ENCODE measurements at regions not wholly inside any gene's neighbourhood (a gene's known extent, or its start where the extent isn't known, plus 50 kb on each side); places are given as distances from the start of the nearest gene placed in this dataset.
"Not testable (repeated sequence)": the region's sequence is repeated elsewhere in the genome, so short reads cannot be mapped to it uniquely, and the experiment has no call there.

DNA sequence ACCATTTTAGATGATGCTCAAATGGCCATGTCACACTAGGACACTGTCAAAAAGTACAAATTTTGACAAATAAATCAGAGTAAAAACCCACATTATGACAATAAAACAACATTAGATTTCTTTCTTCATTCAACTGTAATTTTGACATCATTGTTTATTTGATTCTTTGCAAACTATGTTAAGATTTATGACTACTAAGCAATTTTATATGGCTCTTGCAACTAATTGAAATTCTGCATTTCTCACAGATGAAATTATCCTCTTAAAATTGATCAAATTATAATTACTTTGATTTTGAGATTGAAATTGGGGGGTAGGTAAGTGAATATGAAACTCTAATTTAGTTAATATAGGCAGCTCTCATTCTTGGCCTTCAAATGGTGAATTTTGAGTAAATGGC, 59.8 kb downstream of the ATOH1 start:
- in situ Hi-C loops (cut with HindIII; ENCODE audit: low pct_unique_long_range_greater_than_20kb, low sequenced_read_pairs) = no loop called here

DNA sequence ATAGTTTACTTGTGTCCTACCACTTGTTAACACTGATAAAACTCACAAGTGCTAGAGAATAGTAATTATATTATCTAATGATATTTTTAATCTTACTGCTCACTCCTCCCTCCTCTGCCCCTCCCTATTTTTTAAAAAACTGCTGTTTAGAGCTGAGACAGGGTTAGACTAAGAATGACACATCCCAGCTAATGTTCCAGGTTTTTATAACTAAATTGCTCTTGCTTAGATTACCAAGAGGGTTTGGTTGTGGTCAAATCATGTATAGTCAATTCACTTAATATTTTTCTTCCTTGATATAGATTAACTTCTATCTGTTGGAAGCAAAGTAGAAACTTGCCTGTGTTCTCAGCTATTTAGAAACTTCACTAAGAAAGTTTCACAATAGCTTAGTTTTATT, 60.2 kb downstream of the ATOH1 start:
- DNase-seq (ENCODE audit: low read depth) = no peak
- in situ Hi-C loops (cut with HindIII; ENCODE audit: low pct_unique_long_range_greater_than_20kb, low sequenced_read_pairs) = no loop called here

More for the DNA sequence above, 59.8 kb downstream of the ATOH1 start:
- no peak for DNase-seq (ENCODE audit: low read depth)

DNA sequence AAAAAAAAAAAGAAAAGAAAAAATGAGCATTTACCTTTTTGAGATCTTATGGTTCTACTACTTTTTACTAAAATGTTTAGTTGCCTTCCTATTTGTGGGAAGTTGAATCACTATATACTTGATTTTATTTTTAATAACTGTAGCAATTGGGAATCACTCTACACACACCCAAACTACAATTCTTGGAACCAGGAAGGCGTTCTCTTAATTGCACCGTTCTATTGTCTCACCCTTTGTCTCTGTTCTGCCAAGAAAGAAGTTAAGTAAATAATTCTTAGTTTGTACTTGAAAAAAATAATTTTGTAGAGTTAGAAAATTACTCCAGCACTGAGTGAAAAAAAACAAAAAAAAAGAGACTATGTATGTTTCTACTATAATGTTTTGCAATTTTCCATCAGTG, 62.7 kb downstream of the ATOH1 start:
- in situ Hi-C loops (cut with HindIII; ENCODE audit: low pct_unique_long_range_greater_than_20kb, low sequenced_read_pairs) = no loop called here
- no peak for DNase-seq (ENCODE audit: low read depth)

DNA sequence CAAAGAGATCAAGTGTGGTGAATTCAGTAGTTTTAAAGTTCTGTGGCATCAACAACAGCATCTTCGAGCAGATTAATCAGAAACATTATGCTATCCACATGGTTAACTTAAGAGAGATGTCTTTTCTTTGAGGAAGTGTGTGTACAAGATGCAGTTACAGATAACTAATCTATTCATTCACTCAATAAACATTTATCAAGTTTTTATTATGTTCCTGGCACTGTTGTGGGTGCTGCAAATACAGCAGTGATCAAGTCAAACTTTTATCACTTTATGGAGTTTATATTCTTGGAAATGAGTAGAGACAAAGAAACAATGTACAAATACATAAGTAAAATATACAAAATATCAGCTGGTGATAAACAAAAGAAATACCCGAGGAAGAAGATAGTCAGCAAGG, 66.4 kb downstream of the ATOH1 start:
- DNase-seq (ENCODE audit: low read depth) = no peak
- in situ Hi-C loops (cut with HindIII; ENCODE audit: low pct_unique_long_range_greater_than_20kb, low sequenced_read_pairs) = no loop called here

DNA sequence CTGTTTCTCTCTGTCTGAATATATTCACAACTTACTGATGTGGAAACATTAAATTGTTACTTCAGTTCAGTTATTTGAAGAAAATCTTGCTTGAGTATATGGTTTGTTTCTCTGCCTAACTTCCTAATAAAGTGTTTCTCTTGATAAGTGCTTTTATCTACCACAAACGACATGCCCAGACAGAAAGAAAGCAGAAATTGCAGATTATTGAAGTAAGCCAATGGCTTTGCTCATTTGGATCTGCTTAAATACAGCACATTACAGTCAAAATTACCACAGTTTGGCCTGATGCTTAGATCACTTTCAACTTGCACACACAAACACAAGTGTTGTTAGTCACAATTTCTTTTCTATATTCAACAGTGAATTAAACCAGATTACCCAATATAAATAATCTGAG, 68.0 kb downstream of the ATOH1 start:
- in situ Hi-C loops (cut with HindIII; ENCODE audit: low pct_unique_long_range_greater_than_20kb, low sequenced_read_pairs) = no loop called here
- no peak for DNase-seq (ENCODE audit: low read depth)

DNA sequence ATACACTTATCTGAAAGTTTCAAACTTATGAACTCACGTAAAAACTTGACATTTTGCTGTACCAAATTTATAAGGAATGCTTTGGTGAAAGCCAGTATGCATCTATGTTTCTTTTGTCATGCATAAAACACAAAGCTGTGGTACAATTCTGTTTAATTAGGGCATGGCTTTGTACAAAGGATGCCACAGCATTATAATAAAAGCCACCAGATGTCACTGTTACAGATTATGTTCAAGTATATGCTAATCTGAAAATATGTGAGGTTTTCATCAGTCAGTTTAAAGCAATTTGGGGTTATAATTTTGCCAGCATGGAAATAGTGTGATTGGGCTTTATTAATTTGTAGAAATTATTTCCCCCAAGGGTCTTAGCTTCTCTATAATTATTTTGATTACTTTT, 69.0 kb downstream of the ATOH1 start:
- DNase-seq (ENCODE audit: low read depth) = no peak
- in situ Hi-C loops (cut with HindIII; ENCODE audit: low pct_unique_long_range_greater_than_20kb, low sequenced_read_pairs) = no loop called here

DNA sequence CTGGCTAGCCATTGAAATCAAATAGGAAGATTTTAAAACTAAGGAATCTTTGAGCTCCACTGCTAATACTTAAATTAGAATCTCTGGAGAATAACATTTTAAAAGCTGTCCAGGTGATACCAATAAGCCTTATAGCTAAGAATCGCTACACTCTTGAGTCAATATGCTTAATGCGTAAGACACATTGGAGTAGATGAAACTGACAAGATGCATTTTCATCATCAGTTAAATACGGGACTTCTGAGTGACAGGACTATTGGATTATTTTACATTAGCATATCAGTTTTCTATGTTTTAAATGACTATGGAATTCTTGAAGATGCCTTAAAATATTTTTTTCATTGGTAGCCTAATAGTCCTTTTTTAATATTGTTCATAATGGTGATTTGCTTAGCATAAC, 80.2 kb downstream of the ATOH1 start:
- in situ Hi-C loops (cut with HindIII; ENCODE audit: low pct_unique_long_range_greater_than_20kb, low sequenced_read_pairs) = no loop called here
- no peak for DNase-seq (ENCODE audit: low read depth)

DNA sequence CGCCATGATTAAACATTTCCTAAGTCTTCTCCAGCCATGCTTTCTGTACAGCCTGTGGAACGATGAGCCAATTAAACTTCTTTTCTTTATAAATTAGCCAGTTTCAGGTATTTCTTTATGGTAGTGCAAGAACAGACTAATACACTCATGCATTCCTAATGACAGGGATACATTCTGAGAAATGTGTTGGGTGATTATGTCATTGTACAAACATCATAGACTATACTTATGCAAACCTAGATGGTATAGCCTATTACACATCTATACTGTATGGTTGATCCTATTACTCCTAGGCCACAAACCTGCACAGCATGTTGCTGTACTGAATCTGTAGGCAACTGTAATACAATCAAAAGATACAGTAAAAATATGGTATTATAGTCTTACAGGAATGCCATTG, 83.1 kb downstream of the ATOH1 start:
- in situ Hi-C loops (cut with HindIII; ENCODE audit: low pct_unique_long_range_greater_than_20kb, low sequenced_read_pairs) = no loop called here
- no peak for DNase-seq (ENCODE audit: low read depth)

DNA sequence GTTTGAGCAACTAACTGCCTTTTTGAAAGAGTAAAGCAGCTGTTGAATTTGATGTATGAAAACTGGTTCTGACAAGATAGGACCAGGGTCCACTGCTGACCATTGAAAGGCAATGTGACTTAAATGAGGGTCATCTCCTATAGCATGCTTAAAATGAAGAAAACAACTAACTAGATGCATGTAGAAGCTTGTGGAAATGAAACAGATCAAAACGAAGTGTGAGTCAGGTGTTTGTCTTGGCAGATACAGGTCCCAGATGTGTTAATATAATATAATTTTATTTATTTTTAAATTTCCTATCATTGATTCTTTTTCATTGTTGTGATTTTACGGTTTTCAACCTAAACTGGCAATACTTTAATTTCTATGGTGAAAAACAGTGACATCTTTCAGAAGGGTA, 83.6 kb downstream of the ATOH1 start:
- DNase-seq (ENCODE audit: low read depth) = no peak
- in situ Hi-C loops (cut with HindIII; ENCODE audit: low pct_unique_long_range_greater_than_20kb, low sequenced_read_pairs) = no loop called here

DNA sequence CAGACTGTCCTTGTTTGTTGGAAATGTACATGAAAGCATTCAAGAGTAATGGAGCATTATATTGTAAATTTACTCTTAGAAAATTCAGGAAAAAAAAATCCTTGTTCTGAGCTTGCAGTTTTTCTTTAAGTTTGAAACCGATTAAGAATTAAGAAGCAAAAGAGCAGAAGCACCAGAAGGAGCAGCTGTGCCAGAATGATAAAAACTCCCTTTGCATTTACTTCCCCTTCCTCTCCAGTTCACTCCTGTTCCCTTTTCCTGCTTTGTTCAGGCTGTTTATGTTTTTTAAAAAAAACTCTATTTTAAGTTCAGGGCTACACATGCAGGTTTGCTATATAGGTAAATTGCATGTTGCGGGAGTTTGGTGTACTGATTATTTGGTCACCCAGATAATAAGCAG, 90.3 kb downstream of the ATOH1 start:
- no peak for DNase-seq (ENCODE audit: low read depth)
- in situ Hi-C loops (cut with HindIII; ENCODE audit: low pct_unique_long_range_greater_than_20kb, low sequenced_read_pairs) = no loop called here

DNA sequence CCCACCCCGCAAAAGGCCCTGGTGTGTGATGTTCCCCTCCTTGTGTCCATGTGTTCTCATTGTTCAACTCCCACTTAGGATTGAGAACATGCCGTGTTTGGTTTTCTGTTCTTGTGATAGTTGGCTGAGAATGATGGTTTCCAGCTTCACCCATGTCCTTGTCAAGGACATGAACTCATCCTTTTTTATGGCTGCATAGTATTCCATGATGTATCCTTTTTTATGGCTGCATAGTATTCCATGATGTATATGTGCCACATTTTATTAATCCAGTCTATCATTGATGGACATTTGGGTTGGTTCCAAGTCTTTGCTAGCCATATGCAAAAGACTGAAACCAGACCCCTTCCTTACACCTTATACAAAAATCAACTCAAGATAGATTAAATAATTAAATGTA, 95.0 kb downstream of the ATOH1 start:
- in situ Hi-C loops (cut with HindIII; ENCODE audit: low pct_unique_long_range_greater_than_20kb, low sequenced_read_pairs); DNase-seq (ENCODE audit: low read depth): not testable (repeated sequence)

DNA sequence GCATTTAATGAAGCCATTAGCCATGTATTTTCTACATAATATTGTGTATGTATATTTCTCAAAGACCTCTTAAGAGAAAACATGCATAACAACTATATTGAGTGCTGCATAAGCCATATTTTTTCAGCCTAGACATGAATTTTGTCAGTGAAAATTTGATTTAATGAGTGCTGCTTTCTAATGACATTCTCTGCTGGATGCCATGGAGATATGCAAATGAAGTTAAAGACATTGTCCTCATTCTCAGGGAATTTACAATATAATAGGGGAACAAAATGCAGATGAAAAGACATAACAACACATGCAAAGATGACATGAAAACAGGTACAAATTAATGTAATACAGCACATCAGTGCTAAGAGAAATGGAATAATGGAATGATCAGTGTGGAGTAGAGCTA, 118.7 kb downstream of the ATOH1 start:
- no peak for DNase-seq (ENCODE audit: low read depth)
- in situ Hi-C loops (cut with HindIII; ENCODE audit: low pct_unique_long_range_greater_than_20kb, low sequenced_read_pairs) = no loop called here

DNA sequence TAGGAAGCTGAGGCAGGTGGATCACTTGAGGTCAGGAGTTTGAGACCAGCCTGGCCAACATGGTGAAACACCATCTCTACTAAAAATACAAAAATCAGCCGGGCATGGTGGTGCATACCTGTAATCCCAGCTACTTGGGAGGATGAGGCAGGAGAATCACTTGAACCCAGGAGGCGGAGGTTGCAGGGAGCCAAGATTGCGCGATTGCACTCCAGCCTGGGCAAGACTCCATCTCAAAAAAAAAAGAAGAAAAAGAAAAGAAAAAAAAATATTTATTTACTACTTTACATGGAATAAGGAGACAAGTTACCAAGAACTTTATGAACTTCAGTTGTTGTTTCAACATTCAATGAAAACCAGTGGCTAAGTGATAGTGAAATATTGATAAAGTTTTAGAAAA, 121.7 kb downstream of the ATOH1 start:
- DNase-seq (ENCODE audit: low read depth); in situ Hi-C loops (cut with HindIII; ENCODE audit: low pct_unique_long_range_greater_than_20kb, low sequenced_read_pairs): not testable (repeated sequence)

DNA sequence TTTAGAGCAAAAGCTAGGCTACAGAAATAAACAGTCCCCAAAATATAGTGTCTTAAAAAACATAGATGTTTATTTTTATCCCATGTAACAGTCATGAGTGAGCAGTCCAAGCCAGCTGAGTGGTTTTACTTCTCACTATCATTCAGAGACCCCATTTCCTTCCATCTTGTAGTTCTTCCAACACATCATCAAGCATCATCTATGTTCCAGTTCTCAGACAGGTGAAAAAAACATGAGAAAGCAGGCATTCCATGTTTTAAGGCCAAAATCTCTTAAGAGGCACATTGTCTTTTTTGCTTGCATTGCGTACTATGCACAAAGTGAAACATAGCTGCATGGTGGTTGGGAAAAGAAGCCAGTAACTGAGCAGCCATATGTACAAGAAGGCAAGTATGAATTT, 128.6 kb downstream of the ATOH1 start:
- DNase-seq (ENCODE audit: low read depth) = no peak
- in situ Hi-C loops (cut with HindIII; ENCODE audit: low pct_unique_long_range_greater_than_20kb, low sequenced_read_pairs) = no loop called here

DNA sequence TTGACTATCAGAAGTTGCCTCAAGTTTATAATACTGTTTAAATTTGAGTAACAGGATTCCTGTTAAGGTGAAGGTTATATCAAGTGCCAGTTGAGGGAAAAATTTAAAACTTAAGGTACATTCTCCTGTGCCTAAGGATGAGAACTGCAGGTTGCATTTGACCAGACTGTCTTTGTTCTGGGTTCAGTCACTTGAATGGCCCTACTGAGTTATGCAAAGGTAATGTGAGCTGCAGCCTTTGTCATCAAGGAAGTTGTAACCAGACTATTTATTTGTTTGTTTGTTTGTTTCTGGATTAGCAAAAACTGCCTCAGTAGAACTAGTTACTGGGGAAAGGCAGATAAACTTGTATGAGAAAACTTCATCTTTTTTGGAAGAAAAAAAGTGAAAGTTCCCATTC, 131.9 kb downstream of the ATOH1 start:
- DNase-seq (ENCODE audit: low read depth) = no peak
- in situ Hi-C loops (cut with HindIII; ENCODE audit: low pct_unique_long_range_greater_than_20kb, low sequenced_read_pairs) = no loop called here

DNA sequence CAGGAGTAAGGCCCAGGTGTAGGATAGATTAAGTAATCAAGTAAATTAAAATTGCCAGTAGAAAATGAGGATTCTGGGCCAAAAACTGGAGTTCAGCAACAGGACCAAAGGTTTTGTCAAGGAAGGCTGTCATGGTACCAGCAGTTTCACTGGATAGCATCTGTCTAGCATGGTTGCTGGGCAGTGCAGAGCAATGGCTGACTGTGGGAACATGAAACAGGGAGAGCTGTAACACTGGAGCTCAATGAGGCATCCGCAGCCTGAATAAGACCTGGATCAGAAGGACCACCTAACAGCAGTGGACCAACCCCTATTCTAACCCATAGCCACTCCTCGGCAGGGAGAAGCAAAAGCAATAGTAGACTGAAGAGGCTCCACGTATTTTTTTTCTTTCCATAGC, 132.4 kb downstream of the ATOH1 start:
- in situ Hi-C loops (cut with HindIII; ENCODE audit: low pct_unique_long_range_greater_than_20kb, low sequenced_read_pairs) = no loop called here
- DNase-seq (ENCODE audit: low read depth) = no peak

DNA sequence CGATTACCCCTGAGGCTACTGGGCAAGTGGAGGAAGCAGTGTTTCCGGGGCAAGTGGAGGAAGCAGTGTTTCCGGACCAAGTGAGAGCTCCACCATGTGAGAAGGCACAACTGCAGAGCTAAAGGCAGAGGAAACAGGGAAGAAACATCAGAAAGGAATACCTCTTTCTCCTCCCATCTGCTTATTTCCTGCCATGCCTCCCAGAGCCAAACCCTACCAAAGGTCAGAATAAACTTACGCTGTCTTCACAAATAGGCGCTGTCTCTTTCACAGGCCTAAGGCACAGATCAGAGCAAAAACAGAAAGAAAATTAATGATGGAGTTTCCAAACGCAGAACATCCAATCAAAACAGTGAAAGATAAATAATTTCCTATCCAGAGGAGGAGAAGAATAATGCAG, 153.0 kb downstream of the ATOH1 start:
- in situ Hi-C loops (cut with HindIII; ENCODE audit: low pct_unique_long_range_greater_than_20kb, low sequenced_read_pairs) = no loop called here
- no peak for DNase-seq (ENCODE audit: low read depth)

DNA sequence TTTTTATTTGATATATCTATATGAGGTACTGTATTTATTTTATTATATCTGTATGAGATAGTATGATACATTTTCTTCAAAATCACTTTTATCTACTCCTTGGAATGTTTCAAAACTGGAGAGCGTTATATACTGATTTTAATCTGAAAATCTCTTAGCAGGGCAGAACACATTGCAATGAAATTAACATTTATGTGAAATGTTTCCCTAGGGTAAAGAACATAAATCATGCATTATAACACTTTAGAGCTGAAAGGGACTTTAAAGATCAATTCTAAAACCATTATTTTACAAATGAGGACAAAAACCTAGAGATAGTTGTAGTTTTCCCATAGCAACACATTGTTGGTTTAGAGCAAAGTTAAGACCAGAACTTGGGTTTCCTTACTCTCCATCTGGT, 153.7 kb downstream of the ATOH1 start:
- in situ Hi-C loops (cut with HindIII; ENCODE audit: low pct_unique_long_range_greater_than_20kb, low sequenced_read_pairs) = no loop called here

DNA sequence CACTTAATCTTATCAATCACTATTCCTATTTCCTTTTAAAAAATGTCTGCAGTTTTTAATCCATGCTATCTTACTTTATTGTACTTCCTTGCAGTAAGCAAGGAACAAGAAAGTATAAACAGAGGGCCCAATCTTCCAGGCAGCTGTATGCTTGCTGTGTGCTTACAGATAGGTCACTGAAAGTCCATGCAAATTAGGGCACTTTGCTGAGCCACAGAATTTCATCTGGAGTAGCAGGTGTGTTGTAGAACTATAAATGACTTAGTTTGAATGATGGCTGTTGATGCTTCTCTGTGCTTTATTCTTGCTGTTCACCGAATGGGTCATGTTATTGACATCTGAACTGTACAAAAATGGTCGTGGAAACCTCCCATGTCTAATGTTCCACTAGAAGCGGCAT, 154.6 kb downstream of the ATOH1 start:
- DNase-seq (ENCODE audit: low read depth) = no peak
- in situ Hi-C loops (cut with HindIII; ENCODE audit: low pct_unique_long_range_greater_than_20kb, low sequenced_read_pairs) = no loop called here

More for the DNA sequence above, 153.7 kb downstream of the ATOH1 start:
- DNase-seq (ENCODE audit: low read depth) = no peak

DNA sequence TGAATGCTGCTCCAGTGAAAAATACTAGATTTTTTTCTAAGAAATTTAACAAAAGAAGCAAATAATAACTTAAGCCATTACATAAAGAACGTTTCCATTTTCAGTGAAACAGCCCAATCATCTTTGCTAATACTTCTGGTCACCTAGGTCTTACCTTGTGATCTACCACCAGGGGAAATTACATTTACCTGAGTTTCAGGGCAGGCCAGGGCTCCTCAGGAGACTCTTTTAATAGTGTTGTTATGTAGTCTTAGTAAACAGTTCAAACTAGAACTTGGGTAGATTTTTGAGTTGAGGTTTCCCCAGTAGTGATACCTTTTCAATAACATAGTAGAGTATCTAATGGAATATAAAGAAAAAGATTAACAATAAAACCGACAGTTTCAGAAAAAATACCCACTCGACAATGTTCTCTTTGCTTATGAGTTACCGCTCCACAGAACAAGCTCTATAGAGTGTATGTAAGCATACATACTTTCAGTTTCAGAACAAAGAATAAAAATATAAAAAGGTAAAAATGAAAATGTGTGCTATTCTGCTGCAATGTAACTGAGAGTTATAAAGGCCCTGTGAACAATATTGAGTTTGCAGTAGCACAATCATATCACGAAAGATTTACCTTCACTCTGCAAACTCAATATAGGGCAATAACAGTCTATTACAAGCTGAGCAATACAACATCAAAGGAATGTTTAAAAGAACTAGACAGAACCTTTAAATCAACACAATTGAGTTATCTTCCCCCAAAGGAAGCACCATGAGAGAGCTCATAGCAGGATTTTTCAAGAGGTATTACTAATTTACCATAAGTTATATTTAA, 165.8 kb downstream of the ATOH1 start:
- DNase-seq (ENCODE audit: low read depth) = no peak
- in situ Hi-C loops (cut with HindIII; ENCODE audit: low pct_unique_long_range_greater_than_20kb, low sequenced_read_pairs) = no loop called here

Measured in Caki2 (cell line).